ENCODE measurements at regions not wholly inside any gene's neighbourhood (a gene's known extent, or its start where the extent isn't known, plus 50 kb on each side); places are given as distances from the start of the nearest gene placed in this dataset.

DNA sequence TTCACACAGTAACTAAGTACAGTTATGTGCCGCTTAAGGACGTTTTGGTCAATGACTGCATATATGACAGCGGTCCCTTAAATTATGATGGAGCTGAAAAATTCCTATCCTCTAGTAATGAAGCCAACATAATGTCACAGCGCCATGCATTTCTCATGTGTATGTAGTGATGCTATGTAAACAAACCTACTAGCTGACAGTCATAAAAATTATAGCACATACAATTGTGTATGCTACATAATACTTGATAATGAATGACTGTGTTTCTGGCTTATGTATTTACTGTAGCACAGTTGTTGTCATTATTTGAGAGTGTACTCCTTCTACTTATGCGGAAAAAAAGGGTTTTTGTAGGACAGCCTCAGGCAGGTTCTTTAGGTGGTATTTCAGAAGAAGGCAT is 99.7 kb downstream of the DACT1 start:
- no peak overlapping the region for H3K56ac ChIP-seq (replicated peaks; ENCODE audit: insufficient read length, low read depth, low read length)
- no peak overlapping the region for H2BK12ac ChIP-seq (ENCODE audit: low read depth, low read length)
- no peak overlapping the region for H4K91ac ChIP-seq (replicated peaks; ENCODE audit: insufficient read length, low read length)
- no peaks in the 10 kb centered on the region for H3K23me2 ChIP-seq (ENCODE audit: low read depth, low read length)
- H2BK5ac ChIP-seq (ENCODE audit: low read depth, low read length), result no peak overlapping the region
- H4K5ac ChIP-seq (ENCODE audit: insufficient read length, low read depth, low read length), result no peak overlapping the region
- FAIRE-seq, result no peak
- no peaks in the 10 kb centered on the region for H3K36me3 ChIP-seq (ENCODE audit: control insufficient read depth in 2 of 4, insufficient read depth in 4 of 4, low read length in 3 of 4)
- H3K27me3 ChIP-seq (replicated peaks in 1 of 4; ENCODE audit: control insufficient read depth in 3 of 4, extremely low read depth in 1 of 4, insufficient read depth in 3 of 4, low read length in 3 of 4), result no peaks in the 10 kb centered on the region; a peak in 1 of 7 replicates
- H4K8ac ChIP-seq (ENCODE audit: extremely low read depth, insufficient read depth, low read length), result no peak overlapping the region
- H3K9me3 ChIP-seq (ENCODE audit: insufficient read depth in 2 of 2, low read depth in 1 of 2, low read length in 1 of 2), result no peaks in the 10 kb centered on the region
- no peaks in the 10 kb centered on the region for H4K20me1 ChIP-seq (replicated peaks in 1 of 2; ENCODE audit: control insufficient read depth in 1 of 2, insufficient read depth in 2 of 2, low read length in 2 of 2)
- H3K18ac ChIP-seq (ENCODE audit: extremely low read depth, low read length), result no peak overlapping the region
- no peak overlapping the region for H2BK15ac ChIP-seq (ENCODE audit: low read length)
- no peak overlapping the region for H3K27ac ChIP-seq (ENCODE audit: low read depth, low read length)
- no peak overlapping the region for H2AK5ac ChIP-seq (ENCODE audit: low read depth, low read length)
- no peak overlapping the region for H3K4me2 ChIP-seq (ENCODE audit: insufficient read depth in 1 of 2, low read depth in 2 of 2, low read length in 2 of 2)
- H3K4me3 ChIP-seq (ENCODE audit: extremely low read depth in 1 of 4, insufficient read depth in 2 of 4, low read depth in 3 of 4, low read length in 4 of 4), result no peak overlapping the region
- H3K4ac ChIP-seq (replicated peaks; ENCODE audit: insufficient read length, low read depth, low read length), result no peak overlapping the region
- no peak overlapping the region for H3K9ac ChIP-seq (replicated peaks in 1 of 4; ENCODE audit: extremely low read depth in 1 of 4, low read depth in 3 of 4, low read length in 3 of 4)
- ChIA-PET POLR2A (ENCODE audit: partially characterized antibody) (no interaction called here), CTCF (ENCODE audit: partially characterized antibody) (interaction anchor here (1.2 kb wide), 1 partner anchor 25 kb away, joined by 3 read pairs; no protein-coding TSS in a partner anchor)
- no peaks in the 10 kb centered on the region for H3K79me2 ChIP-seq (ENCODE audit: control insufficient read depth in 1 of 2, insufficient read depth in 2 of 2, low read length in 2 of 2)
- no peak for DNase-seq (ENCODE audit: low read depth in 1 of 2, low spot score in 2 of 2)
- H3K23ac ChIP-seq (ENCODE audit: insufficient read length), result no peak overlapping the region
- H3K4me1 ChIP-seq (replicated peaks in 1 of 4; ENCODE audit: control insufficient read depth in 3 of 4, insufficient read depth in 4 of 4, low read length in 3 of 4), result no peaks in the 10 kb centered on the region
- H2AFZ ChIP-seq (ENCODE audit: low read length), result no peak overlapping the region
- no peak overlapping the region for H2BK20ac ChIP-seq (ENCODE audit: low read length)
- TF ChIP-seq CHD2 (IDR thresholded peaks at IDR 0.05; ENCODE audit: low read length) (no peak), KDM1A (IDR thresholded peaks at IDR 0.05; ENCODE audit: borderline replicate concordance, low read length) (no peak), SIRT6 (IDR thresholded peaks at IDR 0.05; ENCODE audit: low read length) (no peak), POU5F1 (IDR thresholded peaks at IDR 0.05; ENCODE audit: low read depth, low read length) (no peak), BACH1 (IDR thresholded peaks at IDR 0.05; ENCODE audit: low read length) (no peak), TBP (IDR thresholded peaks at IDR 0.05; ENCODE audit: low read depth, low read length) (no peak), YY1 (IDR thresholded peaks at IDR 0.05; ENCODE audit: low read depth, low read length) (no peak), MAFK (IDR thresholded peaks at IDR 0.05; ENCODE audit: low read depth, low read length) (no peak)
- TF ChIP-seq, protein P1, sequence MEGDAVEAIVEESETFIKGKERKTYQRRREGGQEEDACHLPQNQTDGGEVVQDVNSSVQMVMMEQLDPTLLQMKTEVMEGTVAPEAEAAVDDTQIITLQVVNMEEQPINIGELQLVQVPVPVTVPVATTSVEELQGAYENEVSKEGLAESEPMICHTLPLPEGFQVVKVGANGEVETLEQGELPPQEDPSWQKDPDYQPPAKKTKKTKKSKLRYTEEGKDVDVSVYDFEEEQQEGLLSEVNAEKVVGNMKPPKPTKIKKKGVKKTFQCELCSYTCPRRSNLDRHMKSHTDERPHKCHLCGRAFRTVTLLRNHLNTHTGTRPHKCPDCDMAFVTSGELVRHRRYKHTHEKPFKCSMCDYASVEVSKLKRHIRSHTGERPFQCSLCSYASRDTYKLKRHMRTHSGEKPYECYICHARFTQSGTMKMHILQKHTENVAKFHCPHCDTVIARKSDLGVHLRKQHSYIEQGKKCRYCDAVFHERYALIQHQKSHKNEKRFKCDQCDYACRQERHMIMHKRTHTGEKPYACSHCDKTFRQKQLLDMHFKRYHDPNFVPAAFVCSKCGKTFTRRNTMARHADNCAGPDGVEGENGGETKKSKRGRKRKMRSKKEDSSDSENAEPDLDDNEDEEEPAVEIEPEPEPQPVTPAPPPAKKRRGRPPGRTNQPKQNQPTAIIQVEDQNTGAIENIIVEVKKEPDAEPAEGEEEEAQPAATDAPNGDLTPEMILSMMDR (IDR thresholded peaks at IDR 0.05; ENCODE audit: control extremely low read depth in 1 of 3, insufficient read depth in 1 of 3, low read depth in 1 of 3, low read length in 3 of 3), result no peak
- TF ChIP-seq, protein P2, sequence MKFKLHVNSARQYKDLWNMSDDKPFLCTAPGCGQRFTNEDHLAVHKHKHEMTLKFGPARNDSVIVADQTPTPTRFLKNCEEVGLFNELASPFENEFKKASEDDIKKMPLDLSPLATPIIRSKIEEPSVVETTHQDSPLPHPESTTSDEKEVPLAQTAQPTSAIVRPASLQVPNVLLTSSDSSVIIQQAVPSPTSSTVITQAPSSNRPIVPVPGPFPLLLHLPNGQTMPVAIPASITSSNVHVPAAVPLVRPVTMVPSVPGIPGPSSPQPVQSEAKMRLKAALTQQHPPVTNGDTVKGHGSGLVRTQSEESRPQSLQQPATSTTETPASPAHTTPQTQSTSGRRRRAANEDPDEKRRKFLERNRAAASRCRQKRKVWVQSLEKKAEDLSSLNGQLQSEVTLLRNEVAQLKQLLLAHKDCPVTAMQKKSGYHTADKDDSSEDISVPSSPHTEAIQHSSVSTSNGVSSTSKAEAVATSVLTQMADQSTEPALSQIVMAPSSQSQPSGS (IDR thresholded peaks at IDR 0.05; ENCODE audit: low read length), result no peak
- no peaks in the 10 kb centered on the region for H3K79me1 ChIP-seq (ENCODE audit: low read depth, low read length)
- 95% methylated on average over 5 of the region's 5 CpGs; no CpG with 5 or more reads in 1 of the 2 experiments for WGBS, 2 experiments (ENCODE audit: extremely low coverage in 1 of 2, insufficient coverage in 1 of 2, insufficient read length in 1 of 2, insufficient replicate concordance in 2 of 2, low coverage in 1 of 2, low lambda C conversion rate in 2 of 2, missing lambda C conversion rate in 1 of 2)
- no peak overlapping the region for H3K14ac ChIP-seq (ENCODE audit: insufficient read length)
- no peak overlapping the region for H2BK120ac ChIP-seq (replicated peaks; ENCODE audit: low read depth, low read length)
